ENCODE measurements at regions not wholly inside any gene's neighbourhood (a gene's known extent, or its start where the extent isn't known, plus 50 kb on each side); places are given as distances from the start of the nearest gene placed in this dataset.
"Not testable (repeated sequence)": the region's sequence is repeated elsewhere in the genome, so short reads cannot be mapped to it uniquely, and the experiment has no call there.

- Mint-ChIP-seq H3K27ac (ENCODE audit: unreplicated experiment) (no peak overlapping the region), H3K4me1 (ENCODE audit: low read depth, unreplicated experiment) (no peaks in the 10 kb centered on the region), H3K36me3 (ENCODE audit: insufficient read depth, unreplicated experiment) (no peaks in the 10 kb centered on the region), H3K4me3 (ENCODE audit: low read depth, unreplicated experiment) (no peak overlapping the region), H3K9me3 (ENCODE audit: low read depth, unreplicated experiment) (no peaks in the 10 kb centered on the region), H3K27me3 (ENCODE audit: unreplicated experiment) (no peaks in the 10 kb centered on the region)
- intact Hi-C loops (cut with micrococcal nuclease; ENCODE audit: unreplicated experiment) = no loop called here
- TF ChIP-seq CTCF (IDR thresholded peaks at IDR 0.05; ENCODE audit: unreplicated experiment) = no peak
- no peak for DNase-seq
- CTCF ChIA-PET = interaction anchor here (0.6 kb wide), 1 partner anchor 184 kb away, joined by 5 read pairs; the partner anchor contains the start of gene LMO3
- BruUV-seq (replicated peaks) = no TSS peak
Observed at GRCh38 chr12:16789204-16789790, 183.3 kb upstream of the LMO3 start.

DNA sequence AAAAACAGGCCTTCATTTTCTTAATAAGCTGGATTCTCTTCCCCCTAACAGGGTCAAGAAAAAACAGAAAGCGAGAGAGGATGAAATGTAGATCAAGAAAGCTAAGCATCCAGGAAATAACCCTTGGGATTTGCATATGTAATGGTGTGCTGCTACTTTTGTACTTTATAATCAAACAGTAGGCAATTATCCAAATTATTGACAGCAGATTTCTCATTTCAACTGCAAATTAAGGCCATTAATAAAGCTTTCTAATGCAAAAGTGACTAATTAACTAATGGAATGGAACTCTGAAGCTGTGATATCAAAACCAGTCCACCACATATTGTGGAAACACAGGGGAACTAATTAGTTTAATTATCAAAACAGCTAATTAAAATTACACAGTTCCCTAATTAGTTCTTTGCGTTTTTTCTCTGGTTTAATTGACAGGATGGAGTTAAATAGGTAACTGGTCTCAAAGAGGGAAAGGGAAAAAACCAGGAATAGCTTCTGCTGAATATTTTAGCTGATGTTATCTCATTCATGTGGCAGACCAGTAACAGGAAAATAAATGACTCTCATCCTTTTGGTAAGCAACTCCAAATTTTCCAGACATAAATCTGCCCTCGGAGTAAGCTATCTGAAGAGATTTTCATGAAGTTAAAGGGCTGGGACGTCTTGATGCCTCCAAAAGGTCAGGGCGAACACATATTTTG is 182.7 kb upstream of the LMO3 start:
- BruUV-seq (replicated peaks) = no TSS peak
- no peaks in the 10 kb centered on the region for H3K4me1 Mint-ChIP-seq (ENCODE audit: low read depth, unreplicated experiment)
- intact Hi-C loops (cut with micrococcal nuclease; ENCODE audit: unreplicated experiment) = no loop called here
- no peak for TF ChIP-seq CTCF (IDR thresholded peaks at IDR 0.05; ENCODE audit: unreplicated experiment)
- H3K27me3 Mint-ChIP-seq (ENCODE audit: unreplicated experiment) = no peaks in the 10 kb centered on the region
- no peak for DNase-seq
- CTCF ChIA-PET = no interaction called here
- H3K4me3 Mint-ChIP-seq (ENCODE audit: low read depth, unreplicated experiment) = no peak overlapping the region
- no peaks in the 10 kb centered on the region for H3K36me3 Mint-ChIP-seq (ENCODE audit: insufficient read depth, unreplicated experiment)
- no peak overlapping the region for H3K27ac Mint-ChIP-seq (ENCODE audit: unreplicated experiment)
- no peaks in the 10 kb centered on the region for H3K9me3 Mint-ChIP-seq (ENCODE audit: low read depth, unreplicated experiment)

DNA sequence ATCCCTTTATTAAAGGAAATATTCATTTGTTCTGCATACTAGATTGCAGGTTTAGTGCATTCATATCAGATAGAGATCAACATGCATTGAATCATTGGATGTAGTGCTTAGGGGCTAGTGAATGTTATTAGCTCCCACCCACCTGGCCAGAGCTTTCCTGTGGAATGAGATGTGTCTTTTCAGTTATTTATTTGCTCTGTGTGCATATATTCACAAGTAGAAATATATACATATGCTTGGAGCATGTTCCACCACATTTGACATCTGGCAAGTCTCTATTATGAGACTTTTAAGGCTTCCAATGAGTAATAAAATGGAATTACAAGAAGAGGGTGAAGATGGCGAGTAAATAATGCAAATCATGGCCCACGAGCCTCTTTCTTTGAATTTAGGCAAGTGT is 180.0 kb upstream of the LMO3 start:
- Mint-ChIP-seq H3K4me1 (ENCODE audit: low read depth, unreplicated experiment) (no peaks in the 10 kb centered on the region), H3K4me3 (ENCODE audit: low read depth, unreplicated experiment) (no peak overlapping the region), H3K36me3 (ENCODE audit: insufficient read depth, unreplicated experiment) (no peaks in the 10 kb centered on the region), H3K27ac (ENCODE audit: unreplicated experiment) (no peak overlapping the region), H3K9me3 (ENCODE audit: low read depth, unreplicated experiment) (no peaks in the 10 kb centered on the region), H3K27me3 (ENCODE audit: unreplicated experiment) (no peaks in the 10 kb centered on the region)
- no TSS peak for BruUV-seq (replicated peaks)
- no peak for TF ChIP-seq CTCF (IDR thresholded peaks at IDR 0.05; ENCODE audit: unreplicated experiment)
- intact Hi-C loops (cut with micrococcal nuclease; ENCODE audit: unreplicated experiment) = no loop called here
- DNase-seq = no peak
- CTCF ChIA-PET = interaction anchor here (0.7 kb wide), 1 partner anchor 50 kb away, joined by 3 read pairs; no protein-coding TSS in a partner anchor

GRCh38 chr12:16785524-16785923 is 179.6 kb upstream of the LMO3 start:
- Mint-ChIP-seq H3K4me3 (ENCODE audit: low read depth, unreplicated experiment) (no peak overlapping the region), H3K27me3 (ENCODE audit: unreplicated experiment) (no peaks in the 10 kb centered on the region), H3K9me3 (ENCODE audit: low read depth, unreplicated experiment) (no peaks in the 10 kb centered on the region), H3K4me1 (ENCODE audit: low read depth, unreplicated experiment) (no peaks in the 10 kb centered on the region), H3K36me3 (ENCODE audit: insufficient read depth, unreplicated experiment) (no peaks in the 10 kb centered on the region), H3K27ac (ENCODE audit: unreplicated experiment) (no peak overlapping the region)
- intact Hi-C loops (cut with micrococcal nuclease; ENCODE audit: unreplicated experiment) = no loop called here
- DNase-seq = no peak
- CTCF ChIA-PET = interaction anchor here (0.7 kb wide), 1 partner anchor 49 kb away, joined by 3 read pairs; no protein-coding TSS in a partner anchor
- no TSS peak for BruUV-seq (replicated peaks)
- no peak for TF ChIP-seq CTCF (IDR thresholded peaks at IDR 0.05; ENCODE audit: unreplicated experiment)

- H3K9me3 Mint-ChIP-seq (ENCODE audit: low read depth, unreplicated experiment) = peaks cover 16% of the 10 kb centered on the region
- H3K27ac Mint-ChIP-seq (ENCODE audit: unreplicated experiment); H3K27me3 Mint-ChIP-seq (ENCODE audit: unreplicated experiment); intact Hi-C loops (cut with micrococcal nuclease; ENCODE audit: unreplicated experiment); BruUV-seq (replicated peaks); DNase-seq; H3K4me3 Mint-ChIP-seq (ENCODE audit: low read depth, unreplicated experiment); CTCF ChIA-PET; H3K36me3 Mint-ChIP-seq (ENCODE audit: insufficient read depth, unreplicated experiment); H3K4me1 Mint-ChIP-seq (ENCODE audit: low read depth, unreplicated experiment): not testable (repeated sequence)
Observed at GRCh38 chr12:16769129-16769528, 163.2 kb upstream of the LMO3 start.
